ENCODE measurements at regions not wholly inside any gene's neighbourhood (a gene's known extent, or its start where the extent isn't known, plus 50 kb on each side); places are given as distances from the start of the nearest gene placed in this dataset.

DNA sequence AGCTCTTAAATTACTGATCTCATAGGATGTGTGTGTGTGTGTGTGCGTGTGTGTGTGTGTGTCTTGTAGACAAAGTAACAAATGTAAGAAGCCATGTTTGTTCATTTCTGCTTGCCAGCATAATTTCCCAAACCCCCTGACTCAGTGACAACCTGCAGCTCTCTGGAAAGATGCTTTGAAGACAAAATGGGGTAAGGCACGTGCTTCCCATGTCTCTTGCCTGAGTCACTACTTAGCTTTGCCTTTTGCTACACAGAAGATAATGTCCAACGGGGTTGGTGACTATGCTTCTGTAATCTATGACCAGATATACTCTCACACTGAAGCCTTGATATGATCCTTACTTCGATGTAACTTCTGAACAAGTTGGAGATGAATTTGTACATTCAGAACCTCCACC is 332.0 kb downstream of the SLC4A3 start:
- TF ChIP-seq, protein P1, sequence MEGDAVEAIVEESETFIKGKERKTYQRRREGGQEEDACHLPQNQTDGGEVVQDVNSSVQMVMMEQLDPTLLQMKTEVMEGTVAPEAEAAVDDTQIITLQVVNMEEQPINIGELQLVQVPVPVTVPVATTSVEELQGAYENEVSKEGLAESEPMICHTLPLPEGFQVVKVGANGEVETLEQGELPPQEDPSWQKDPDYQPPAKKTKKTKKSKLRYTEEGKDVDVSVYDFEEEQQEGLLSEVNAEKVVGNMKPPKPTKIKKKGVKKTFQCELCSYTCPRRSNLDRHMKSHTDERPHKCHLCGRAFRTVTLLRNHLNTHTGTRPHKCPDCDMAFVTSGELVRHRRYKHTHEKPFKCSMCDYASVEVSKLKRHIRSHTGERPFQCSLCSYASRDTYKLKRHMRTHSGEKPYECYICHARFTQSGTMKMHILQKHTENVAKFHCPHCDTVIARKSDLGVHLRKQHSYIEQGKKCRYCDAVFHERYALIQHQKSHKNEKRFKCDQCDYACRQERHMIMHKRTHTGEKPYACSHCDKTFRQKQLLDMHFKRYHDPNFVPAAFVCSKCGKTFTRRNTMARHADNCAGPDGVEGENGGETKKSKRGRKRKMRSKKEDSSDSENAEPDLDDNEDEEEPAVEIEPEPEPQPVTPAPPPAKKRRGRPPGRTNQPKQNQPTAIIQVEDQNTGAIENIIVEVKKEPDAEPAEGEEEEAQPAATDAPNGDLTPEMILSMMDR (IDR thresholded peaks at IDR 0.05; ENCODE audit: low read depth, low read length, missing control alignments) = no peak
- no peak overlapping the region for H3K4me3 ChIP-seq (ENCODE audit: low read depth, low read length)
- no peak for DNase-seq (ENCODE audit: low read depth)
- in situ Hi-C loops (cut with HindIII; ENCODE audit: low sequenced_read_pairs) = no loop called here

DNA sequence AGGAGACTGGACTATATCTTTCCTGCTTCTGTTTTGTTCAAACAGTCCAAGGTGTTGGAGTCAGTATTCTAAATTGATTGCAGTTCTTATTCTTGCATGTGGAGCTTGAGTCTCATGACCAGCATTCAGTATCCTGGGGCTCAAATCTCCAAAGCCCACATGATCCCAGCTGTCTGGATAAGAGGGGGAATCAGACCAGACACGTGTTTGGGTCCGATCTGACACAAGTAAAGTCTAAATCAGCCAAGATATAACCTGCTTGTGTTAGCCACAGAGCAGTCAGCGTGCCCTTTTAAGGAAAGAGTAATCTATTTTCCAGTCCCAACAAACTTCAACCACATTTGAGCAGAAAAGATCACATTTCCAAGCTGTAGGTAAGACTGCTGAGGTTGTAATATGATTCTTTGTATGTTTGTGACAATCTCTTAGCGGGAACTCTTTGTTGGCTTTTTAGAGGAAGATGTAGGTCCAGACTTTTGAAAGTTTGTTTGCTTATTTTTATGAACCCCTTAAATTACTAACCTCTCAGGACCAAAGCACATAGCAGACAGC is 334.6 kb downstream of the SLC4A3 start:
- in situ Hi-C loops (cut with HindIII; ENCODE audit: low sequenced_read_pairs) = no loop called here
- DNase-seq (ENCODE audit: low read depth) = no peak
- H3K4me3 ChIP-seq (ENCODE audit: low read depth, low read length) = no peak overlapping the region
- TF ChIP-seq, protein P1 (IDR thresholded peaks at IDR 0.05; ENCODE audit: low read depth, low read length, missing control alignments) = no peak

DNA sequence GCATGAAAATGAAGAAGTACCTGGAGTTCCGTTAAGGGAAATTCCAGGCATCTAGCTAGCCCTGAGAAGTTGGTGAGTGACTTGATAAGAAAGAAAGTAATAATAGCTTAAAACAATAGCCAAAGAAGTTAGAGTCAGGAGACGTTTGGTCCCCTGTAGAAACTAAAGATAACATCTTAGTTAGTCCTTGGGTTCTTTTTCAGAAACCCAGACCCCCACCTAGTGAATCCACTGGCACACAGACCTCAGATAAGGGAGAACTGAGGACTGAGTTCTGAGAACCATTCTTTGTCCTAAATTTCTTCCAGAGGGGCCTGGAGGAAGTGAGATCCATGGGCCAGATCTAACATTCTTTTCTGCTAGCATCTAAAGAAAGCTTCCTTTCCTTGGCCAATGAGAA is 335.4 kb downstream of the SLC4A3 start:
- no peak overlapping the region for H3K4me3 ChIP-seq (ENCODE audit: low read depth, low read length)
- in situ Hi-C loops (cut with HindIII; ENCODE audit: low sequenced_read_pairs) = no loop called here
- no peak for DNase-seq (ENCODE audit: low read depth)
- TF ChIP-seq, protein P1 (IDR thresholded peaks at IDR 0.05; ENCODE audit: low read depth, low read length, missing control alignments) = no peak

DNA sequence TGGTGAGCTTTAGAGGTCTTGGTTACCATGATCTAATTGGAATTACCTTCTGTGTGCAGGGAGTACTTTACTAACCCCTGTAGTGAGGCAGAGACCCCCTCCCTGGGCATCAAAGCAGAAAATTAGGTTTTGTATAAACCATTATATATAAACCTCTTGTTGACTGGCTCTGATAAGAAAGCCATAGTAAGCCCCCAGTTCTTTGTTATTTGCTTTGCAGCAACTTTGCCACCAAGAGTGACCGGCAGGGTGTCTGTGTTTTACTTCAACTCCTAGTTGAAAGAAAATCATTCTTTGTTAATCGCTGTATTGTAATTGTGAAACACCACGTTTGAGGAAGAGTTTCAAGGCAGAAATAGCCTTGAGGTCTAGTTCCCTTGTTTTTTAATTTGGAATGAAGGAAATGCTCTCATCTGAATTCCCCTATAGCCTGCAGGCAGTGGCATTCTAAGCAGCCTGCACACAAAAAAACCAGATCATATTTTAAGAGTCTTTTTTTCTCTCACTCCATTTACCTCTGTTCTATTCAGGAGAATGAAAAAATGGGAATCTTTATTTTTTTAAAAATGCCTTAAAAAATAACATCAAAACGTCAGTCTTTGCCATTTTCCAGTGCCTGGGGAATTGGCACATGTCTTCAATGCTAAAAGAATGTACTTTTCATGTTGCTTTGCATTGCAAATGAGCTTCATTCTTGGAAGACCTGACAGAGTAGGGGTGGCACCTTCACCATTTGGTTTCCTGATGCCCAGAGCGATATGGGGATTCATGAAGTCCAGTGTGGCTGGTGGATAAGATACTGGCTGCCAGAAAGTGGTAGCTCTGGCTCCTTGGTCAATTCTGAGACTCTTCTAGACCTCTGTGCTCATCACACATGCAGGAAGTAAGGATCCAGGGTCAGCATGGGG is 338.1 kb downstream of the SLC4A3 start:
- no peak for DNase-seq (ENCODE audit: low read depth)
- in situ Hi-C loops (cut with HindIII; ENCODE audit: low sequenced_read_pairs) = no loop called here
- H3K4me3 ChIP-seq (ENCODE audit: low read depth, low read length) = no peak overlapping the region
- TF ChIP-seq, protein P1 (IDR thresholded peaks at IDR 0.05; ENCODE audit: low read depth, low read length, missing control alignments) = no peak

DNA sequence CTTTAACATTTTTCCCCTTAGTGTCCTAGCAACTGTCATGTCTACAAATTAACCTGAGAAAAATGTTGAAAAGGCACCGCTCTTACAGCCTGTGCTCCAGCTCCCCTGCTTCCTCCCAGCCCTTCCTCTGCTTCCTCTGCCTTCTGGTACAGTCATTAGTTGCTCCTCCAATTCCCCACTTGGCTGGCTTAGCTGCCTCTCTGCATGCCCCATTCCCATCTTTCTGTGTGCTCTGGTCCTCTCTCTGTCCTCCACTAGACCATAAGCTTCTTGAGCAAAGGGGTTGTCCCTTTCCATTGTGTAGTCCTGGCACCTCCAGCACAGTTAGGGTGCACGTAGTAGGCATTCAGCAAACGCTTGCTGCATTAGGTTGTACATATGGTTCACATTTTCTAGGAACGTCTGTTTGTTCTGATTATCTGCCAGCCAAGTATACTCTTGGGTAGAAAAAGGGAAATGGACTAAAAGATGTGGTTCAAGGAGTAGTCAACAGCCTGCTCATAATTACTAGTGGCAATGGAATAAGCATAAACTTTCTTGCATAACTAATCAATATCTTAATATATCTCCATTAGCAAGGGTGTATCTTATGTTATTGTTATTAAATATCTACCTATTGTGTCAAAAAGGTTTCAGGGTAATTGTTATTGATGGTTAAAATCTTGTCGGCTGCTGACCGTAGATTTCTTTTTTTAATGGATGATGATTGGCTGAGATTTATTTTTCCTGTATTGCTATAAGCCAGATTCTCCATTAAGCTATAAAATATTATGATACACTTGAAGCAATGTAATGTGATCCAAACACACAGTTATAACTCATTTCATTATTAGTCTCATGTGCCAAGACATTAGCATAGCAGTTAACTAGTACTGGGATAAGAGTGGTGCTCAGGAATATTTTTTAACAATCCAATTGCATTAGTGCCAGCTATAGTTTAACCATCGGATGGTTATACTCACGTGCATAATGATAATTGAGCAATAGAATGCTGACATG is 340.1 kb downstream of the SLC4A3 start:
- no peak for DNase-seq (ENCODE audit: low read depth)
- TF ChIP-seq, protein P1 (IDR thresholded peaks at IDR 0.05; ENCODE audit: low read depth, low read length, missing control alignments) = no peak
- in situ Hi-C loops (cut with HindIII; ENCODE audit: low sequenced_read_pairs) = no loop called here
- no peak overlapping the region for H3K4me3 ChIP-seq (ENCODE audit: low read depth, low read length)

DNA sequence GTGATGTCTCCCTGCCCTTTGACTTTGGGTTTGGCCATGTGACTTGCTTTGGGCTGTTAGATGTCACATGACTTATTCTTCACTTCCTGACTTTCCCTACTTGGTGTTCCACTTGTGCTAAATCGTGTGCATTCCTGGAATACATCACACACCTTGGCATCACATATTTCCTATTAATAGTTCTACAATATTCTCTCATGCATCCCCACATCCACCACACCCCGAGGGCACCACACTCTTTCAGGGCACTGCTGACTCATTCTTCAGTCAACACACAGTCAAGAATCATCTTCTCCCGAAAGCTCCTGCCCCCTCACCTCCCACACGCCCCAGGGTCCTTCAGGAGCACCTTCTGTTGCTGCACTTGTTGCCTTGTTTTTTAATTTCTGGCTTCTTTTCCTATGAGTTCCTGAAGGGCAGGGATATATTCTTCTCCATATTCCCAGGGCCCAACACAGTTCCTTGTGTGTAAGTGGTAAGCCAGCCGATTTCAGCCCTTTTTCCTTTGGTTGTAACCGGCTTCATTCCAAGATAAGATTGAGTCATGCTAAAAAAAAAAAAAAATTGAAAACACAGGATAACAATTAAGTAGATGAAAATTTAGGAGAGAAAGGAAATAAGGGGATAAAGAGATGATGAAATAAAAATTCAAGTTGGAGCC is 341.4 kb downstream of the SLC4A3 start:
- DNase-seq (ENCODE audit: low read depth) = no peak
- TF ChIP-seq, protein P1 (IDR thresholded peaks at IDR 0.05; ENCODE audit: low read depth, low read length, missing control alignments) = no peak
- no peak overlapping the region for H3K4me3 ChIP-seq (ENCODE audit: low read depth, low read length)
- in situ Hi-C loops (cut with HindIII; ENCODE audit: low sequenced_read_pairs) = no loop called here

Data from astrocyte of the cerebellum (primary cell).